ENCODE measurements at regions not wholly inside any gene's neighbourhood (a gene's known extent, or its start where the extent isn't known, plus 50 kb on each side); places are given as distances from the start of the nearest gene placed in this dataset.

DNA sequence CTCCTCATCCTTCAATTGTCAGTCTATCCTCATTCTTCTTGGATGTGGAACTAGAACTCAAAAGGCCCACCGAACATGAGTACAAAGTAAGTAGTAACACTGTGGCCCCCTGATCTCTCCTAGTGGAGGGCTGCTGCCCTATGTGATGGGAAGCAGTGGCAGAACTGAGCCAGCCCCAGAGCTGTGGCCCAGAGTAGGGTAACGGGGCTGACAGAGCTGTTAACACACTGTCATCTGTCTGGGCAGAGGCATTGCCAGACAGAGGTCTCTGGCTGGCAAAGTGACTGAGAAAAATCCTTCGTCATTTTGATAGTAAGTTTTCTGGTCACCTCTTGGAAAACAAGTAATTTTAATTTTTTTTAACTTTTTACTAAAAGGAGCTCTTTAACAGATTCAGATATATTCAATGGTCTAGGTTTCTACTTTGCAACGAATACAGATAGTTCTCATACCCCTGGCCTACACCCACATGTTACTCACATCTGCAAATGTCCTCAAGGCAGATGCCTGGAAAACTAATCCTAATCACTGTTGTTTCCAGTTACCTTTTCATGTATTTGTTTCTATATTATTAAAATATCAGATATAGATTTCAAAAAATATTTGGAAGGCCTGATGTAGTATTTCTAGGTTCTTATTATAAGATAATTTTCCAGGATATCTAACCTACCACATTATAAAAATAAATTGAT is 588.7 kb downstream of the CPS1 start:
- H2BK120ac ChIP-seq (replicated peaks; ENCODE audit: low read depth, low read length), result no peak overlapping the region
- no peaks in the 10 kb centered on the region for H3K23me2 ChIP-seq (ENCODE audit: low read depth, low read length)
- H3K4ac ChIP-seq (replicated peaks; ENCODE audit: insufficient read length, low read depth, low read length), result no peak overlapping the region
- no peak overlapping the region for H4K5ac ChIP-seq (ENCODE audit: insufficient read length, low read depth, low read length)
- H2BK15ac ChIP-seq (ENCODE audit: low read length), result no peak overlapping the region
- no peak overlapping the region for H2BK5ac ChIP-seq (ENCODE audit: low read depth, low read length)
- WGBS, 2 experiments (ENCODE audit: extremely low coverage in 1 of 2, insufficient coverage in 1 of 2, insufficient read length in 1 of 2, insufficient replicate concordance in 2 of 2, low coverage in 1 of 2, low lambda C conversion rate in 2 of 2, missing lambda C conversion rate in 1 of 2), result 93% methylated on average over 4 of the region's 4 CpGs; no CpG with 5 or more reads in 1 of the 2 experiments
- no peak overlapping the region for H2AK5ac ChIP-seq (ENCODE audit: low read depth, low read length)
- TF ChIP-seq CBX8 (IDR thresholded peaks at IDR 0.05; ENCODE audit: borderline replicate concordance, low read depth, low read length) (no peak), RXRA (IDR thresholded peaks at IDR 0.05; ENCODE audit: insufficient read depth, low read depth, low read length) (no peak)
- no peaks in the 10 kb centered on the region for H3K36me3 ChIP-seq (ENCODE audit: control insufficient read depth in 2 of 4, insufficient read depth in 4 of 4, low read length in 3 of 4)
- H4K91ac ChIP-seq (replicated peaks; ENCODE audit: insufficient read length, low read length), result no peak overlapping the region
- H2AFZ ChIP-seq (ENCODE audit: low read length), result no peak overlapping the region
- H3K4me3 ChIP-seq (ENCODE audit: extremely low read depth in 1 of 4, insufficient read depth in 2 of 4, low read depth in 3 of 4, low read length in 4 of 4), result no peak overlapping the region
- ChIA-PET CTCF (ENCODE audit: partially characterized antibody) (interaction anchor here (0.9 kb wide), 1 partner anchor 223 kb away, joined by 3 read pairs; no protein-coding TSS in a partner anchor), POLR2A (ENCODE audit: partially characterized antibody) (no interaction called here)
- H4K20me1 ChIP-seq (replicated peaks in 1 of 2; ENCODE audit: control insufficient read depth in 1 of 2, insufficient read depth in 2 of 2, low read length in 2 of 2), result no peaks in the 10 kb centered on the region
- no peaks in the 10 kb centered on the region for H3K27me3 ChIP-seq (replicated peaks in 1 of 4; ENCODE audit: control insufficient read depth in 3 of 4, extremely low read depth in 1 of 4, insufficient read depth in 3 of 4, low read length in 3 of 4)
- no peaks in the 10 kb centered on the region for H3K9me3 ChIP-seq (ENCODE audit: insufficient read depth in 2 of 2, low read depth in 1 of 2, low read length in 1 of 2)
- no peak overlapping the region for H3K4me2 ChIP-seq (ENCODE audit: insufficient read depth in 1 of 2, low read depth in 2 of 2, low read length in 2 of 2)
- no peak overlapping the region for H2BK20ac ChIP-seq (ENCODE audit: low read length)
- no peak overlapping the region for H3K9ac ChIP-seq (replicated peaks in 1 of 4; ENCODE audit: extremely low read depth in 1 of 4, low read depth in 3 of 4, low read length in 3 of 4)
- no peak overlapping the region for H3K56ac ChIP-seq (replicated peaks; ENCODE audit: insufficient read length, low read depth, low read length)
- no peak overlapping the region for H3K23ac ChIP-seq (ENCODE audit: insufficient read length)
- H3K14ac ChIP-seq (ENCODE audit: insufficient read length), result no peak overlapping the region
- no peak overlapping the region for H3K18ac ChIP-seq (ENCODE audit: extremely low read depth, low read length)
- H3K79me2 ChIP-seq (ENCODE audit: control insufficient read depth in 1 of 2, insufficient read depth in 2 of 2, low read length in 2 of 2), result no peaks in the 10 kb centered on the region
- H2BK12ac ChIP-seq (ENCODE audit: low read depth, low read length), result no peak overlapping the region
- H3K27ac ChIP-seq (ENCODE audit: low read depth, low read length), result no peak overlapping the region
- H3K79me1 ChIP-seq (ENCODE audit: low read depth, low read length), result no peaks in the 10 kb centered on the region
- no peaks in the 10 kb centered on the region for H3K4me1 ChIP-seq (replicated peaks in 1 of 4; ENCODE audit: control insufficient read depth in 3 of 4, insufficient read depth in 4 of 4, low read length in 3 of 4)
- DNase-seq (ENCODE audit: low read depth in 1 of 2, low spot score in 2 of 2) (no peak), FAIRE-seq (no peak)
- H4K8ac ChIP-seq (ENCODE audit: extremely low read depth, insufficient read depth, low read length), result no peak overlapping the region
